ENCODE measurements at regions not wholly inside any gene's neighbourhood (a gene's known extent, or its start where the extent isn't known, plus 50 kb on each side); places are given as distances from the start of the nearest gene placed in this dataset.

GRCh38 chr7:13036256-13036780, 348.9 kb downstream of the ARL4A start:
- Mint-ChIP-seq H3K9me3 (no peaks in the 10 kb centered on the region), H3K27ac (no peak overlapping the region), H3K27me3 (peaks cover 4% of the 10 kb centered on the region), H3K4me3 (no peak overlapping the region), H3K4me1 (no peaks in the 10 kb centered on the region), H3K36me3 (ENCODE audit: low read depth) (no peaks in the 10 kb centered on the region)
- ChIA-PET CTCF (no interaction called here), POLR2A (no interaction called here)
- DNase-seq = no peak

- Mint-ChIP-seq H3K36me3 (ENCODE audit: low read depth) (no peaks in the 10 kb centered on the region), H3K9me3 (no peaks in the 10 kb centered on the region), H3K27ac (no peak overlapping the region), H3K4me3 (no peak overlapping the region), H3K27me3 (peaks cover 4% of the 10 kb centered on the region), H3K4me1 (no peaks in the 10 kb centered on the region)
- POLR2A ChIA-PET = no interaction called here
- DNase-seq = no peak
- CTCF ChIA-PET = no interaction called here
Observed at GRCh38 chr7:13037216-13037615, 349.8 kb downstream of the ARL4A start.

- H3K27me3 Mint-ChIP-seq = peaks cover 11% of the 10 kb centered on the region
- H3K4me3 Mint-ChIP-seq = no peak overlapping the region
- CTCF ChIA-PET = no interaction called here
- H3K4me1 Mint-ChIP-seq = no peaks in the 10 kb centered on the region
- no peak overlapping the region for H3K27ac Mint-ChIP-seq
- H3K9me3 Mint-ChIP-seq = no peaks in the 10 kb centered on the region
- POLR2A ChIA-PET = no interaction called here
- no peaks in the 10 kb centered on the region for H3K36me3 Mint-ChIP-seq (ENCODE audit: low read depth)
- no peak for DNase-seq
Observed at GRCh38 chr7:13041368-13041988, 354.0 kb downstream of the ARL4A start.

- H3K36me3 Mint-ChIP-seq (ENCODE audit: low read depth) = no peaks in the 10 kb centered on the region
- H3K4me1 Mint-ChIP-seq = no peaks in the 10 kb centered on the region
- H3K9me3 Mint-ChIP-seq = no peaks in the 10 kb centered on the region
- H3K27me3 Mint-ChIP-seq = peaks cover 10% of the 10 kb centered on the region
- H3K27ac Mint-ChIP-seq = no peak overlapping the region
- POLR2A ChIA-PET = no interaction called here
- no peak for DNase-seq
- no peak overlapping the region for H3K4me3 Mint-ChIP-seq
- CTCF ChIA-PET = no interaction called here
Observed at GRCh38 chr7:13042605-13043236, 355.3 kb downstream of the ARL4A start.

- H3K4me3 Mint-ChIP-seq = no peak overlapping the region
- peaks cover 7% of the 10 kb centered on the region for H3K27me3 Mint-ChIP-seq
- POLR2A ChIA-PET = no interaction called here
Observed at GRCh38 chr7:13044309-13044708, 356.9 kb downstream of the ARL4A start.

GRCh38 chr7:13047061-13047460, 359.6 kb downstream of the ARL4A start:
- Mint-ChIP-seq H3K4me3 (no peak overlapping the region), H3K4me1 (no peaks in the 10 kb centered on the region), H3K9me3 (no peaks in the 10 kb centered on the region), H3K27ac (no peak overlapping the region), H3K36me3 (ENCODE audit: low read depth) (no peaks in the 10 kb centered on the region), H3K27me3 (peaks cover 7% of the 10 kb centered on the region)
- ChIA-PET CTCF (no interaction called here), POLR2A (no interaction called here)
- no peak for DNase-seq

More at GRCh38 chr7:13044309-13044708, 356.9 kb downstream of the ARL4A start:
- Mint-ChIP-seq H3K9me3 (no peaks in the 10 kb centered on the region), H3K36me3 (ENCODE audit: low read depth) (no peaks in the 10 kb centered on the region), H3K4me1 (no peaks in the 10 kb centered on the region), H3K27ac (no peak overlapping the region)
- CTCF ChIA-PET = no interaction called here
- DNase-seq = no peak

- no peak overlapping the region for H3K4me3 Mint-ChIP-seq
- H3K4me1 Mint-ChIP-seq = no peaks in the 10 kb centered on the region
- ChIA-PET CTCF (interaction anchor here (1.1 to 1.5 kb wide), 3 partner anchors 10 to 363 kb away, joined by 3 to 4 read pairs (median 4); no protein-coding TSS in a partner anchor), POLR2A (no interaction called here)
- H3K27ac Mint-ChIP-seq = no peak overlapping the region
- no peak for DNase-seq
- H3K36me3 Mint-ChIP-seq (ENCODE audit: low read depth) = no peaks in the 10 kb centered on the region
- H3K27me3 Mint-ChIP-seq = no peaks in the 10 kb centered on the region
- no peaks in the 10 kb centered on the region for H3K9me3 Mint-ChIP-seq
Observed at GRCh38 chr7:13049946-13050345, 362.5 kb downstream of the ARL4A start.

- CTCF ChIA-PET = interaction anchor here (1.1 to 1.4 kb wide), 2 partner anchors 12 to 364 kb away, joined by 3 to 4 read pairs; no protein-coding TSS in a partner anchor
- H3K9me3 Mint-ChIP-seq = no peaks in the 10 kb centered on the region
- no peak overlapping the region for H3K27ac Mint-ChIP-seq
- no peaks in the 10 kb centered on the region for H3K4me1 Mint-ChIP-seq
- POLR2A ChIA-PET = no interaction called here
- no peaks in the 10 kb centered on the region for H3K36me3 Mint-ChIP-seq (ENCODE audit: low read depth)
- no peak for DNase-seq
- no peak overlapping the region for H3K4me3 Mint-ChIP-seq
- H3K27me3 Mint-ChIP-seq = no peaks in the 10 kb centered on the region
Observed at GRCh38 chr7:13050703-13051102, 363.3 kb downstream of the ARL4A start.

GRCh38 chr7:13055732-13056368, 368.4 kb downstream of the ARL4A start:
- ChIA-PET CTCF (no interaction called here), POLR2A (no interaction called here)
- Mint-ChIP-seq H3K36me3 (ENCODE audit: low read depth) (peaks cover 6% of the 10 kb centered on the region), H3K9me3 (no peaks in the 10 kb centered on the region), H3K4me1 (peaks cover 21% of the 10 kb centered on the region), H3K27ac (no peak overlapping the region), H3K27me3 (no peaks in the 10 kb centered on the region), H3K4me3 (no peak overlapping the region)
- no peak for DNase-seq

GRCh38 chr7:13057462-13058200, 370.2 kb downstream of the ARL4A start:
- DNase-seq = no peak
- peak overlapping the region; percentile 61 for H3K4me3 Mint-ChIP-seq
- H3K27ac Mint-ChIP-seq = peak overlapping the region; percentile 65
- peaks cover 6% of the 10 kb centered on the region for H3K36me3 Mint-ChIP-seq (ENCODE audit: low read depth)
- H3K27me3 Mint-ChIP-seq = no peaks in the 10 kb centered on the region
- ChIA-PET POLR2A (interaction anchor here (0.8 kb wide), 1 partner anchor 371 kb away, joined by 3 read pairs; no protein-coding TSS in a partner anchor), CTCF (interaction anchor here (1.7 kb wide), 1 partner anchor 371 kb away, joined by 5 read pairs; no protein-coding TSS in a partner anchor)
- peaks cover 21% of the 10 kb centered on the region for H3K4me1 Mint-ChIP-seq
- no peaks in the 10 kb centered on the region for H3K9me3 Mint-ChIP-seq

GRCh38 chr7:13060173-13060572, 372.7 kb downstream of the ARL4A start:
- H3K27ac Mint-ChIP-seq = no peak overlapping the region
- ChIA-PET CTCF (interaction anchor here (0.7 to 1.2 kb wide), 2 partner anchors 11 to 373 kb away, joined by 4 read pairs; partner anchors contain the start of gene ARL4A), POLR2A (no interaction called here)
- no peak for DNase-seq
- no peaks in the 10 kb centered on the region for H3K9me3 Mint-ChIP-seq
- H3K36me3 Mint-ChIP-seq (ENCODE audit: low read depth) = peaks cover 6% of the 10 kb centered on the region
- H3K27me3 Mint-ChIP-seq = no peaks in the 10 kb centered on the region
- H3K4me3 Mint-ChIP-seq = no peak overlapping the region
- H3K4me1 Mint-ChIP-seq = peaks cover 21% of the 10 kb centered on the region

GRCh38 chr7:13061115-13061514, 373.7 kb downstream of the ARL4A start:
- no peak overlapping the region for H3K4me3 Mint-ChIP-seq
- peaks cover 6% of the 10 kb centered on the region for H3K36me3 Mint-ChIP-seq (ENCODE audit: low read depth)
- H3K4me1 Mint-ChIP-seq = peaks cover 20% of the 10 kb centered on the region
- POLR2A ChIA-PET = no interaction called here
- H3K9me3 Mint-ChIP-seq = no peaks in the 10 kb centered on the region
- H3K27ac Mint-ChIP-seq = no peak overlapping the region
- no peak for DNase-seq
- H3K27me3 Mint-ChIP-seq = no peaks in the 10 kb centered on the region
- CTCF ChIA-PET = no interaction called here

GRCh38 chr7:13062631-13063030, 375.2 kb downstream of the ARL4A start:
- ChIA-PET CTCF (interaction anchor here (0.8 kb wide), 1 partner anchor 12 kb away, joined by 4 read pairs; no protein-coding TSS in a partner anchor), POLR2A (no interaction called here)
- no peak overlapping the region for H3K27ac Mint-ChIP-seq
- H3K36me3 Mint-ChIP-seq (ENCODE audit: low read depth) = peaks cover 3% of the 10 kb centered on the region
- no peak for DNase-seq
- H3K4me1 Mint-ChIP-seq = peaks cover 11% of the 10 kb centered on the region
- H3K9me3 Mint-ChIP-seq = no peaks in the 10 kb centered on the region
- no peak overlapping the region for H3K4me3 Mint-ChIP-seq
- H3K27me3 Mint-ChIP-seq = peaks cover 1% of the 10 kb centered on the region
